Natural killer cell (primary cell): ENCODE measurements at regions not wholly inside any gene's neighbourhood (a gene's known extent, or its start where the extent isn't known, plus 50 kb on each side); places are given as distances from the start of the nearest gene placed in this dataset.

ENCODE experiments used
- ATAC-seq, 3 donors: fragments of 150-1000 bp in 2 of 3; fragments of 200-7000 bp in 1 of 3; cut with Tn5 transposase; 1 replicate in 1 of 3; 2 replicates in 2 of 3; pipeline ENCODE4 v1.10.0; 2021; ENCODE audit warnings: mild to moderate bottlenecking in 2 of 3, moderate library complexity in 2 of 3
- DNase-seq, 2 donors: peaks; one replicate each; pipeline versions ENCODE4 v3.0.0 to v3.0.0-alpha.2; 2013 to 2021; ENCODE audit warnings: mixed read lengths in 1 of 2
- H3K27ac ChIP-seq: one replicate; pipeline ENCODE4 v1.5.1; 2013; ENCODE audit warnings: mild to moderate bottlenecking, low read length
- H3K27me3 ChIP-seq: one replicate; pipeline ENCODE4 v1.6.1; 2013; ENCODE audit warnings: low read length; ENCODE audit not compliant: control insufficient read depth, insufficient read depth
- H3K36me3 ChIP-seq: one replicate; pipeline ENCODE4 v1.6.1; 2013; ENCODE audit warnings: low read length; ENCODE audit not compliant: control insufficient read depth, insufficient read depth
- H3K4me1 ChIP-seq: one replicate; pipeline ENCODE4 v1.6.1; 2013; ENCODE audit warnings: low read length; ENCODE audit not compliant: control insufficient read depth, insufficient read depth
- H3K4me3 ChIP-seq: one replicate; pipeline ENCODE4 v1.5.1; 2013; ENCODE audit warnings: low read length
- H3K9me3 ChIP-seq: one replicate; pipeline ENCODE4 v1.6.1; 2013; ENCODE audit warnings: low read length; ENCODE audit not compliant: control insufficient read depth, insufficient read depth
- H3K27ac Mint-ChIP-seq, 2 donors: one replicate each; pipeline ENCODE4 v1.8.0; 2022; ENCODE audit warnings: mild to moderate bottlenecking in 2 of 2, mixed read lengths in 2 of 2, moderate library complexity in 1 of 2
- H3K27me3 Mint-ChIP-seq, 2 donors: one replicate each; pipeline ENCODE4 v1.8.0; 2022; ENCODE audit warnings: low read depth in 2 of 2, mixed read lengths in 2 of 2
- H3K36me3 Mint-ChIP-seq: one replicate; pipeline ENCODE4 v1.8.0; 2022; ENCODE audit warnings: mixed read lengths
- H3K4me1 Mint-ChIP-seq, 2 donors: one replicate each; pipeline ENCODE4 v1.8.0; 2022; ENCODE audit warnings: mixed read lengths in 2 of 2
- H3K4me3 Mint-ChIP-seq: one replicate; pipeline ENCODE4 v1.8.0; 2022; ENCODE audit warnings: mild to moderate bottlenecking, moderate library complexity, mixed read lengths
- H3K9me3 Mint-ChIP-seq, 2 donors: one replicate each; pipeline ENCODE4 v1.8.0; 2022; ENCODE audit warnings: mixed read lengths in 2 of 2
- WGBS: methylation state at CpG from one replicate; pipeline ENCODE4 v1.1.7; 2013; ENCODE audit warnings: missing lambda C conversion rate; ENCODE audit not compliant: insufficient coverage; 5-methylcytosine and 5-hydroxymethylcytosine counted together
- intact Hi-C: fragments of 100-400 bp; cut with micrococcal nuclease; formaldehyde crosslinking; loops from one replicate; pipeline ENCODE4 v1.14.2; 2022
- TF ChIP-seq, protein P1 (sequence below): fragments of 200-600 bp; IDR thresholded peaks from one replicate; pipeline ENCODE4 v1.8.0; 2022; ENCODE audit warnings: antibody characterized with exemption

DNA sequence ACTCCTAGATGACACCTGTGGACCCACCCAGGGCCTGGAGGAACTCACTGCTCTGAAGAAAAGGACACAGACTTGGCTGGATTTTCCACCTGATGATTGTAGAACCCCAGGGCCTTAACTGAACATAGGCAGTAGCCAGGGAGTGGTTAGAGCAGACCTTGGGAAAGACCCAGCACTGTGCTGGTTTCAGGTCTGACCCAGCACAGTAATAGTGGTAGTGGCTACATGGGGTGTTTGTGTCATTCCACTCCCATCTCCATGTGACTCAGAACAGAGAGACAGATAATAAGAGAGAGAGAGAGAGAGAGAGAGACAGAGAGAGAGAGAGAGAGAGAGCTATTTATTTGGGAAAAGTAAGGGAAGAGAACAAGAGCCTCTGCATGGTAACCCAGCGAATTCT is 239.1 kb upstream of the MEOX2 start:
- no peak overlapping the region for H3K4me3 Mint-ChIP-seq
- H3K27ac ChIP-seq = no peak overlapping the region
- no peak overlapping the region for H3K27ac Mint-ChIP-seq
- peaks cover 2% of the 10 kb centered on the region for H3K9me3 ChIP-seq
- TF ChIP-seq, protein P1, sequence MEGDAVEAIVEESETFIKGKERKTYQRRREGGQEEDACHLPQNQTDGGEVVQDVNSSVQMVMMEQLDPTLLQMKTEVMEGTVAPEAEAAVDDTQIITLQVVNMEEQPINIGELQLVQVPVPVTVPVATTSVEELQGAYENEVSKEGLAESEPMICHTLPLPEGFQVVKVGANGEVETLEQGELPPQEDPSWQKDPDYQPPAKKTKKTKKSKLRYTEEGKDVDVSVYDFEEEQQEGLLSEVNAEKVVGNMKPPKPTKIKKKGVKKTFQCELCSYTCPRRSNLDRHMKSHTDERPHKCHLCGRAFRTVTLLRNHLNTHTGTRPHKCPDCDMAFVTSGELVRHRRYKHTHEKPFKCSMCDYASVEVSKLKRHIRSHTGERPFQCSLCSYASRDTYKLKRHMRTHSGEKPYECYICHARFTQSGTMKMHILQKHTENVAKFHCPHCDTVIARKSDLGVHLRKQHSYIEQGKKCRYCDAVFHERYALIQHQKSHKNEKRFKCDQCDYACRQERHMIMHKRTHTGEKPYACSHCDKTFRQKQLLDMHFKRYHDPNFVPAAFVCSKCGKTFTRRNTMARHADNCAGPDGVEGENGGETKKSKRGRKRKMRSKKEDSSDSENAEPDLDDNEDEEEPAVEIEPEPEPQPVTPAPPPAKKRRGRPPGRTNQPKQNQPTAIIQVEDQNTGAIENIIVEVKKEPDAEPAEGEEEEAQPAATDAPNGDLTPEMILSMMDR = no peak
- ATAC-seq (no peak), DNase-seq (no peak)
- H3K9me3 Mint-ChIP-seq = peaks cover 11 to 13% of the 10 kb centered on the region in 2 donors
- no peak overlapping the region for H3K4me3 ChIP-seq
- H3K27me3 ChIP-seq = no peaks in the 10 kb centered on the region
- H3K36me3 ChIP-seq = no peaks in the 10 kb centered on the region
- WGBS = 56% methylated on average over 1 of the region's 1 CpG
- no peaks in the 10 kb centered on the region for H3K4me1 ChIP-seq
- no peaks in the 10 kb centered on the region for H3K27me3 Mint-ChIP-seq
- intact Hi-C loops = no loop called here
- no peaks in the 10 kb centered on the region for H3K4me1 Mint-ChIP-seq
- H3K36me3 Mint-ChIP-seq = peaks cover 5% of the 10 kb centered on the region

DNA sequence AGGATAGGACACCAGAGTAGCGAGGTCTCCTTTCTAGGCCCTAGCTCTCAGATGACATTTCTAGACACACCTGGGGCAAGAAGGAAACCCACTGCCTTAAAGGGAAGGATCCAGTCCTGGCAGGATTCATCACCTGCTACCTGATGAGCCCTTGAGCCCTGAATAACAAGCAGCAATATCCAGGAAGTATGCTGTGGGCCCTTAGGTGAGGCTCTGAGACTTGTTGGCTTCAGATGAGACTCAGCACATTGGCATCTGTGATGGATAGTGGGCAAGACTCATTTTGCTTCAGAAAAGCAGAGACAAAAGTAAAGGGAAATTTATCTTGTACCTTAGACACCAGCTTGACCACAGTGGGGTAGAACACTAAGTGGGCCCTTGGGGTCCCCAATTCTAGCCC is 238.4 kb upstream of the MEOX2 start:
- H3K4me3 ChIP-seq = no peak overlapping the region
- no peaks in the 10 kb centered on the region for H3K4me1 ChIP-seq
- H3K36me3 ChIP-seq = no peaks in the 10 kb centered on the region
- TF ChIP-seq, protein P1 = no peak
- ATAC-seq (no peak), DNase-seq (no peak)
- Mint-ChIP-seq H3K4me1 (no peaks in the 10 kb centered on the region), H3K36me3 (peaks cover 5% of the 10 kb centered on the region), H3K9me3 (peaks cover 11% of the 10 kb centered on the region in 2 donors), H3K4me3 (no peak overlapping the region), H3K27me3 (no peaks in the 10 kb centered on the region), H3K27ac (no peak overlapping the region)
- H3K27me3 ChIP-seq = no peaks in the 10 kb centered on the region
- peaks cover 2% of the 10 kb centered on the region for H3K9me3 ChIP-seq
- intact Hi-C loops = no loop called here
- H3K27ac ChIP-seq = no peak overlapping the region
- 80% methylated on average over 1 of the region's 1 CpG for WGBS

DNA sequence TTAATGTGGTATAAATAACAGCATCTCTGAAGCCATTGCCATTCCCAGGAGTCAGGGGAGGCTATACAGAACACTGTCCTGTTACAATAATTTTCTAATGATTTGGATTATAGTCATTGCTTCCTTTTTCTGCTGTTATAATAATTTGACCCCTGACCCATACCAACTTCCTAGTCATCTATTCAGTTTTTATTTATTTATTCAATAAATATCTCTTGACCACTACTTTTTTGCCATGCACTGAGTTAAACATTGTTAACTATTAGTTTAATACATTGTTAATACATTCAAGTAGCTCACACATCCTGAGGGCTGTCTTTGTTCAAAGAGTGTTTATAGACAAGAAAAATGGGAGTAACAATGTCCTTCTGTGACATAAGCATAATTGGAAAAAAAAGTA is 235.5 kb upstream of the MEOX2 start:
- no peak overlapping the region for H3K4me3 ChIP-seq
- Mint-ChIP-seq H3K36me3 (no peaks in the 10 kb centered on the region), H3K4me3 (no peak overlapping the region), H3K27me3 (no peaks in the 10 kb centered on the region), H3K9me3 (peaks cover 11 to 13% of the 10 kb centered on the region in 2 donors), H3K27ac (no peak overlapping the region), H3K4me1 (no peaks in the 10 kb centered on the region)
- DNase-seq = no peak
- peaks cover 2% of the 10 kb centered on the region for H3K9me3 ChIP-seq
- TF ChIP-seq, protein P1 = no peak
- H3K27me3 ChIP-seq = no peaks in the 10 kb centered on the region
- intact Hi-C loops = no loop called here
- ATAC-seq = no peak
- H3K36me3 ChIP-seq = no peaks in the 10 kb centered on the region
- no peak overlapping the region for H3K27ac ChIP-seq
- H3K4me1 ChIP-seq = no peaks in the 10 kb centered on the region

DNA sequence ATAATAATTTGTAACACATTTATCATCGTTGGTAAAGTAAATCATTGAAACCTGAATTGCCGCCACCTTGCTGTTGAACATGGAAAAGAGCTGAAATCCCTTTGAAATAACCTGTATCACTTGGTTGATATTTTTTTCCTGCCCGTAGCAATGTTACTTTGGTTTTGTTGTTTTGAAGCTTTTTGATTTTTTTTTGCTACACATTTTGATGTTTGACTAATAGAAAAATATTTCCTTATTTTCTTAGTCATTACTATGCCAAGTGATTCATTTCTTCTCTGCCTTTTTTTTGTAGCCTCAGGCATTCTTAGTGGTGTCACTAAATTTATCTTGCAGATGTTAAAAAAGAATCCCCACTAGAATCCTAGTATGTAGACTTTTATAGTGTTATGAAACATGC is 235.1 kb upstream of the MEOX2 start:
- no peak overlapping the region for H3K27ac Mint-ChIP-seq
- Histone ChIP-seq H3K4me1 (no peaks in the 10 kb centered on the region), H3K27ac (no peak overlapping the region), H3K36me3 (no peaks in the 10 kb centered on the region), H3K4me3 (no peak overlapping the region), H3K9me3 (peaks cover 2% of the 10 kb centered on the region), H3K27me3 (no peaks in the 10 kb centered on the region)
- DNase-seq = no peak
- H3K4me1 Mint-ChIP-seq = no peaks in the 10 kb centered on the region
- H3K9me3 Mint-ChIP-seq = peaks cover 11 to 13% of the 10 kb centered on the region in 2 donors
- TF ChIP-seq, protein P1 = no peak
- intact Hi-C loops = no loop called here
- H3K4me3 Mint-ChIP-seq = no peak overlapping the region
- H3K36me3 Mint-ChIP-seq = no peaks in the 10 kb centered on the region
- no peak for ATAC-seq
- no peaks in the 10 kb centered on the region for H3K27me3 Mint-ChIP-seq
- WGBS = 66% methylated on average over 3 of the region's 3 CpGs
